NCI-H526 (cell line): ENCODE measurements at regions not wholly inside any gene's neighbourhood (a gene's known extent, or its start where the extent isn't known, plus 50 kb on each side); places are given as distances from the start of the nearest gene placed in this dataset.
A peak's percentile ranks its signal among the peaks of the same experiment; 100 is the strongest.

Experiments
- DNase-seq, 2 experiments: peaks; one replicate each; lab custom pipeline; 2025; lab: John Stamatoyannopoulos, UW

GRCh38 chr7:25711940-25712339, 440.1 kb upstream of the NFE2L3 start:
- no peak for DNase-seq

GRCh38 chr7:25712500-25712899, 439.5 kb upstream of the NFE2L3 start:
- DNase-seq, result no peak

- no peak for DNase-seq
These were observed 438.0 kb upstream of the NFE2L3 start for GRCh38 chr7:25714013-25714412.

GRCh38 chr7:25716421-25716820, 435.6 kb upstream of the NFE2L3 start:
- DNase-seq, result no peak

- DNase-seq, result no peak
These were observed 433.4 kb upstream of the NFE2L3 start for GRCh38 chr7:25718596-25718995.

GRCh38 chr7:25719190-25719896, 432.7 kb upstream of the NFE2L3 start:
- no peak for DNase-seq

- DNase-seq, result peak; percentile 10 to 43
These were observed 431.6 kb upstream of the NFE2L3 start for GRCh38 chr7:25720427-25720826.

GRCh38 chr7:25722856-25723255, 429.1 kb upstream of the NFE2L3 start:
- DNase-seq, result peak in 1 of 2 experiments; percentile 13

GRCh38 chr7:25725451-25725850, 426.5 kb upstream of the NFE2L3 start:
- no peak for DNase-seq

- no peak for DNase-seq
These were observed 425.7 kb upstream of the NFE2L3 start for GRCh38 chr7:25726170-25726780.

- no peak for DNase-seq
These were observed 425.2 kb upstream of the NFE2L3 start for GRCh38 chr7:25726781-25727311.

GRCh38 chr7:25727446-25727845, 424.6 kb upstream of the NFE2L3 start:
- DNase-seq, result no peak

GRCh38 chr7:25727876-25728275, 424.1 kb upstream of the NFE2L3 start:
- no peak for DNase-seq

- DNase-seq, result peak in 1 of 2 experiments; percentile 8
These were observed 420.7 kb upstream of the NFE2L3 start for GRCh38 chr7:25731068-25731845.

GRCh38 chr7:25731846-25732245, 420.2 kb upstream of the NFE2L3 start:
- DNase-seq, result no peak

- DNase-seq, result peak; percentile 66 to 80
These were observed 419.2 kb upstream of the NFE2L3 start for GRCh38 chr7:25732766-25733217.

- no peak for DNase-seq
These were observed 416.2 kb upstream of the NFE2L3 start for GRCh38 chr7:25735674-25736242.

- no peak for DNase-seq
These were observed 413.5 kb upstream of the NFE2L3 start for GRCh38 chr7:25738528-25738927.

GRCh38 chr7:25739143-25739542, 412.9 kb upstream of the NFE2L3 start:
- no peak for DNase-seq

GRCh38 chr7:25742316-25742715, 409.7 kb upstream of the NFE2L3 start:
- no peak for DNase-seq

- peak; percentile 7 to 64 for DNase-seq
These were observed 408.1 kb upstream of the NFE2L3 start for GRCh38 chr7:25743670-25744451.
